GM23338 (cell line): ENCODE measurements at regions not wholly inside any gene's neighbourhood (a gene's known extent, or its start where the extent isn't known, plus 50 kb on each side); places are given as distances from the start of the nearest gene placed in this dataset.

ENCODE experiments used
- ATAC-seq: fragments of 200-7000 bp; cut with Tn5 transposase; 3 replicates; pipeline ENCODE4 v1.9.1; 2020
- DNase-seq: peaks from one replicate; pipeline ENCODE4 v3.0.0-alpha.2; 2015; ENCODE audit warnings: low spot score
- H2AFZ ChIP-seq: fragments of 200-600 bp; sonication (generic); 2 replicates; pipeline ENCODE4 v1.8.0; 2016; ENCODE audit warnings: antibody characterized with exemption, mild to moderate bottlenecking, moderate library complexity
- H3F3A ChIP-seq: fragments of 200-600 bp; sonication (generic); replicated peaks from 2 replicates; pipeline ENCODE4 v1.8.0; 2017; ENCODE audit warnings: antibody characterized with exemption, mixed run types, low read depth
- H3K27ac ChIP-seq: fragments of 200-600 bp; sonication (generic); 2 replicates; pipeline ENCODE4 v1.6.1; 2016; ENCODE audit warnings: low read depth
- H3K27me3 ChIP-seq: fragments of 200-600 bp; sonication (generic); 2 replicates; pipeline ENCODE4 v1.8.0; 2016; ENCODE audit warnings: mild to moderate bottlenecking, mixed run types, moderate library complexity; ENCODE audit not compliant: insufficient read depth
- H3K36me3 ChIP-seq: fragments of 200-600 bp; sonication (generic); 2 replicates; pipeline ENCODE4 v1.8.0; 2016; ENCODE audit warnings: mild to moderate bottlenecking; ENCODE audit not compliant: insufficient read depth
- H3K4me1 ChIP-seq: fragments of 200-600 bp; sonication (generic); 2 replicates; pipeline ENCODE4 v1.8.0; 2016; ENCODE audit warnings: mild to moderate bottlenecking, moderate library complexity; ENCODE audit not compliant: insufficient read depth
- H3K4me2 ChIP-seq: fragments of 200-600 bp; sonication (generic); 2 replicates; pipeline ENCODE4 v1.7.1; 2017; ENCODE audit warnings: mixed run types
- H3K4me3 ChIP-seq: fragments of 200-600 bp; sonication (generic); 2 replicates; pipeline ENCODE4 v1.6.1; 2016; ENCODE audit warnings: mixed run types
- H3K79me2 ChIP-seq: fragments of 200-600 bp; sonication (generic); replicated peaks from 2 replicates; pipeline ENCODE4 v1.8.0; 2017; ENCODE audit warnings: mild to moderate bottlenecking; ENCODE audit not compliant: insufficient read depth
- H3K9me2 ChIP-seq: fragments of 200-600 bp; sonication (generic); 2 replicates; pipeline ENCODE4 v1.8.0; 2017; ENCODE audit not compliant: insufficient read depth
- H4K20me1 ChIP-seq: fragments of 200-600 bp; sonication (generic); replicated peaks from 2 replicates; pipeline ENCODE4 v1.8.0; 2017; ENCODE audit warnings: mild to moderate bottlenecking; ENCODE audit not compliant: insufficient read depth
- H3K27ac Mint-ChIP-seq: 2 replicates; pipeline ENCODE4 v1.8.0; 2020; ENCODE audit warnings: inconsistent platforms, mild to moderate bottlenecking, moderate library complexity, mixed read lengths
- H3K27me3 Mint-ChIP-seq: 3 replicates; pipeline ENCODE4 v1.8.0; 2022; ENCODE audit warnings: low read depth, mild to moderate bottlenecking, moderate library complexity, mixed read lengths, inconsistent platforms; ENCODE audit not compliant: insufficient read depth, poor library complexity
- H3K36me3 Mint-ChIP-seq: 3 replicates; pipeline ENCODE4 v1.8.0; 2021; ENCODE audit warnings: low read depth, mild to moderate bottlenecking, inconsistent platforms, moderate library complexity, mixed read lengths
- H3K4me1 Mint-ChIP-seq: 3 replicates; pipeline ENCODE4 v1.8.0; 2020; ENCODE audit warnings: mild to moderate bottlenecking, inconsistent platforms, mixed read lengths
- H3K4me3 Mint-ChIP-seq: 3 replicates; pipeline ENCODE4 v1.8.0; 2021; ENCODE audit warnings: moderate library complexity, mild to moderate bottlenecking, inconsistent platforms, mixed read lengths
- H3K9me3 Mint-ChIP-seq: 3 replicates; pipeline ENCODE4 v1.8.0; 2020; ENCODE audit warnings: moderate library complexity, mild to moderate bottlenecking, inconsistent platforms, mixed read lengths
- CREB1 ChIP-seq: fragments of 250-450 bp; sonication (Bioruptor Pico); IDR thresholded peaks from 2 replicates; pipeline ENCODE4 v1.5.0; 2020; ENCODE audit warnings: low read depth, mild to moderate bottlenecking, moderate library complexity
- EZH2 ChIP-seq: fragments of 200-600 bp; sonication (generic); IDR thresholded peaks from one replicate; pipeline ENCODE4 v1.8.0; 2017; ENCODE audit warnings: antibody characterized with exemption, mild to moderate bottlenecking, low read depth; ENCODE audit not compliant: unreplicated experiment
- EZH2phosphoT487 ChIP-seq: fragments of 200-600 bp; sonication (generic); IDR thresholded peaks from one replicate; pipeline ENCODE4 v1.8.1; 2018; ENCODE audit warnings: antibody characterized with exemption; ENCODE audit not compliant: unreplicated experiment
- JUNB ChIP-seq: IDR thresholded peaks from one replicate; pipeline ENCODE4 v1.6.1; 2016; ENCODE audit warnings: antibody characterized with exemption; ENCODE audit not compliant: unreplicated experiment
- NANOG ChIP-seq: IDR thresholded peaks from 2 replicates; pipeline ENCODE4 v1.6.1; 2016; ENCODE audit warnings: antibody characterized with exemption, borderline replicate concordance
- POLR2AphosphoS5 ChIP-seq: IDR thresholded peaks from 2 replicates; pipeline ENCODE4 v1.6.1; 2016; ENCODE audit warnings: antibody characterized with exemption, low read depth
- STAT1 ChIP-seq: IDR thresholded peaks from one replicate; pipeline ENCODE4 v1.6.1; 2016; ENCODE audit warnings: antibody characterized with exemption; ENCODE audit not compliant: unreplicated experiment
- ZNF114 ChIP-seq: fragments of 250-450 bp; sonication (Bioruptor Pico); IDR thresholded peaks from 2 replicates; pipeline ENCODE4 v1.5.0; 2020; ENCODE audit warnings: mild to moderate bottlenecking, moderate library complexity
- ZNF331 ChIP-seq: fragments of 250-450 bp; sonication (Bioruptor Pico); IDR thresholded peaks from 2 replicates; pipeline ENCODE4 v1.5.0; 2020; ENCODE audit warnings: low read depth, mild to moderate bottlenecking, moderate library complexity
- TF ChIP-seq, protein P1 (sequence below): fragments of 250-450 bp; sonication (Bioruptor Pico); IDR thresholded peaks from 2 replicates; pipeline ENCODE4 v1.5.0; 2020; ENCODE audit warnings: mild to moderate bottlenecking, moderate library complexity
- TF ChIP-seq, protein P2 (sequence below): IDR thresholded peaks from 2 replicates; pipeline ENCODE4 v1.6.1; 2016; ENCODE audit warnings: antibody characterized with exemption
- TF ChIP-seq, protein P3 (sequence below), 2 experiments: fragments of 200-600 bp in 1 of 2; sonication (generic) in 1 of 2; conservative IDR thresholded peaks; 2 replicates each; pipeline versions ENCODE4 v1.5.1 to v1.6.1; 2016 to 2017; ENCODE audit warnings: antibody characterized with exemption in 2 of 2, low read depth in 2 of 2, mild to moderate bottlenecking in 2 of 2, moderate library complexity in 1 of 2
- TF ChIP-seq, protein P4 (sequence below): IDR thresholded peaks from one replicate; pipeline ENCODE4 v1.6.1; 2018; ENCODE audit warnings: antibody characterized with exemption; ENCODE audit not compliant: unreplicated experiment

DNA sequence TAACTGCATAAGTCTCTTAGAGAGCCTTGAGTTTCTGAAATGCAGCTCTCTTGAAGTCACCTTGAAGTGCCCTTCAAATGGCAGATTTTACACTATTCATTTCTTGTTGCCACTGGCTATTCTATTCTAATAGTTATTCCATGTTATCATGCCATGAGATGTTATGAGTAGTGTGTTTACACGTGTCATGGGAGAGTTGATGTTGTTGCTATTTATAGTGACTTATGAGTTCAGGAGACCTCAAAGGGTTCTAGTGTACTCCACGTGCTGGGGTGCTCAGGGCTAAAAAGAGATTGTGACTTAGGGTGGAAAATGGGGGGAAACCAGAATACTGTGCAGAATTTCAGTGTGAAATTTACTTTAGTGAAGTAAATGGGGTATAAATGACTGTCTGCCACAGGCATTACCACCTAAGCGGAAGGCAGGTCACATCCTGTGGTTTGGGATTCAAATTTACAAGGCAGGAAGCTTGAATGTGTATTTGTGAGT lies 77.1 kb upstream of the SLC4A4 start:
- H3K4me1 ChIP-seq: peaks cover 20% of the 10 kb centered on the region; the same call in 1 of the 2 replicates
- H3K27me3 ChIP-seq: no peaks in the 10 kb centered on the region
- no peaks in the 10 kb centered on the region for H3K79me2 ChIP-seq
- no peaks in the 10 kb centered on the region for H3K36me3 ChIP-seq
- no peak for TF ChIP-seq POLR2AphosphoS5
- TF ChIP-seq, protein P1, sequence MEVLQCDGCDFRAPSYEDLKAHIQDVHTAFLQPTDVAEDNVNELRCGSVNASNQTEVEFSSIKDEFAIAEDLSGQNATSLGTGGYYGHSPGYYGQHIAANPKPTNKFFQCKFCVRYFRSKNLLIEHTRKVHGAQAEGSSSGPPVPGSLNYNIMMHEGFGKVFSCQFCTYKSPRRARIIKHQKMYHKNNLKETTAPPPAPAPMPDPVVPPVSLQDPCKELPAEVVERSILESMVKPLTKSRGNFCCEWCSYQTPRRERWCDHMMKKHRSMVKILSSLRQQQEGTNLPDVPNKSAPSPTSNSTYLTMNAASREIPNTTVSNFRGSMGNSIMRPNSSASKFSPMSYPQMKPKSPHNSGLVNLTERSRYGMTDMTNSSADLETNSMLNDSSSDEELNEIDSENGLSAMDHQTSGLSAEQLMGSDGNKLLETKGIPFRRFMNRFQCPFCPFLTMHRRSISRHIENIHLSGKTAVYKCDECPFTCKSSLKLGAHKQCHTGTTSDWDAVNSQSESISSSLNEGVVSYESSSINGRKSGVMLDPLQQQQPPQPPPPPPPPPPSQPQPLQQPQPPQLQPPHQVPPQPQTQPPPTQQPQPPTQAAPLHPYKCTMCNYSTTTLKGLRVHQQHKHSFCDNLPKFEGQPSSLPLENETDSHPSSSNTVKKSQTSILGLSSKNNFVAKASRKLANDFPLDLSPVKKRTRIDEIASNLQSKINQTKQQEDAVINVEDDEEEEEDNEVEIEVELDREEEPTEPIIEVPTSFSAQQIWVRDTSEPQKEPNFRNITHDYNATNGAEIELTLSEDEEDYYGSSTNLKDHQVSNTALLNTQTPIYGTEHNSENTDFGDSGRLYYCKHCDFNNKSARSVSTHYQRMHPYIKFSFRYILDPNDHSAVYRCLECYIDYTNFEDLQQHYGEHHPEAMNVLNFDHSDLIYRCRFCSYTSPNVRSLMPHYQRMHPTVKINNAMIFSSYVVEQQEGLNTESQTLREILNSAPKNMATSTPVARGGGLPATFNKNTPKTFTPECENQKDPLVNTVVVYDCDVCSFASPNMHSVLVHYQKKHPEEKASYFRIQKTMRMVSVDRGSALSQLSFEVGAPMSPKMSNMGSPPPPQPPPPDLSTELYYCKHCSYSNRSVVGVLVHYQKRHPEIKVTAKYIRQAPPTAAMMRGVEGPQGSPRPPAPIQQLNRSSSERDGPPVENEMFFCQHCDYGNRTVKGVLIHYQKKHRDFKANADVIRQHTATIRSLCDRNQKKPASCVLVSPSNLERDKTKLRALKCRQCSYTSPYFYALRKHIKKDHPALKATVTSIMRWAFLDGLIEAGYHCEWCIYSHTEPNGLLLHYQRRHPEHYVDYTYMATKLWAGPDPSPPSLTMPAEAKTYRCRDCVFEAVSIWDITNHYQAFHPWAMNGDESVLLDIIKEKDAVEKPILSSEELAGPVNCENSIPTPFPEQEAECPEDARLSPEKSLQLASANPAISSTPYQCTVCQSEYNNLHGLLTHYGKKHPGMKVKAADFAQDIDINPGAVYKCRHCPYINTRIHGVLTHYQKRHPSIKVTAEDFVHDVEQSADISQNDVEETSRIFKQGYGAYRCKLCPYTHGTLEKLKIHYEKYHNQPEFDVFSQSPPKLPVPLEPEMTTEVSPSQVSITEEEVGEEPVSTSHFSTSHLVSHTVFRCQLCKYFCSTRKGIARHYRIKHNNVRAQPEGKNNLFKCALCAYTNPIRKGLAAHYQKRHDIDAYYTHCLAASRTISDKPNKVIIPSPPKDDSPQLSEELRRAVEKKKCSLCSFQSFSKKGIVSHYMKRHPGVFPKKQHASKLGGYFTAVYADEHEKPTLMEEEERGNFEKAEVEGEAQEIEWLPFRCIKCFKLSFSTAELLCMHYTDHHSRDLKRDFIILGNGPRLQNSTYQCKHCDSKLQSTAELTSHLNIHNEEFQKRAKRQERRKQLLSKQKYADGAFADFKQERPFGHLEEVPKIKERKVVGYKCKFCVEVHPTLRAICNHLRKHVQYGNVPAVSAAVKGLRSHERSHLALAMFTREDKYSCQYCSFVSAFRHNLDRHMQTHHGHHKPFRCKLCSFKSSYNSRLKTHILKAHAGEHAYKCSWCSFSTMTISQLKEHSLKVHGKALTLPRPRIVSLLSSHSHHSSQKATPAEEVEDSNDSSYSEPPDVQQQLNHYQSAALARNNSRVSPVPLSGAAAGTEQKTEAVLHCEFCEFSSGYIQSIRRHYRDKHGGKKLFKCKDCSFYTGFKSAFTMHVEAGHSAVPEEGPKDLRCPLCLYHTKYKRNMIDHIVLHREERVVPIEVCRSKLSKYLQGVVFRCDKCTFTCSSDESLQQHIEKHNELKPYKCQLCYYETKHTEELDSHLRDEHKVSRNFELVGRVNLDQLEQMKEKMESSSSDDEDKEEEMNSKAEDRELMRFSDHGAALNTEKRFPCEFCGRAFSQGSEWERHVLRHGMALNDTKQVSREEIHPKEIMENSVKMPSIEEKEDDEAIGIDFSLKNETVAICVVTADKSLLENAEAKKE (CRISPR knock-in tag): no peak
- TF ChIP-seq EZH2: no peak
- TF ChIP-seq, protein P2, sequence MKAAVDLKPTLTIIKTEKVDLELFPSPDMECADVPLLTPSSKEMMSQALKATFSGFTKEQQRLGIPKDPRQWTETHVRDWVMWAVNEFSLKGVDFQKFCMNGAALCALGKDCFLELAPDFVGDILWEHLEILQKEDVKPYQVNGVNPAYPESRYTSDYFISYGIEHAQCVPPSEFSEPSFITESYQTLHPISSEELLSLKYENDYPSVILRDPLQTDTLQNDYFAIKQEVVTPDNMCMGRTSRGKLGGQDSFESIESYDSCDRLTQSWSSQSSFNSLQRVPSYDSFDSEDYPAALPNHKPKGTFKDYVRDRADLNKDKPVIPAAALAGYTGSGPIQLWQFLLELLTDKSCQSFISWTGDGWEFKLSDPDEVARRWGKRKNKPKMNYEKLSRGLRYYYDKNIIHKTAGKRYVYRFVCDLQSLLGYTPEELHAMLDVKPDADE: no peak
- no peak for TF ChIP-seq ZNF331 (CRISPR knock-in tag)
- TF ChIP-seq EZH2phosphoT487: no peak
- no peak for TF ChIP-seq CREB1
- no peak for TF ChIP-seq JUNB
- TF ChIP-seq, protein P3, sequence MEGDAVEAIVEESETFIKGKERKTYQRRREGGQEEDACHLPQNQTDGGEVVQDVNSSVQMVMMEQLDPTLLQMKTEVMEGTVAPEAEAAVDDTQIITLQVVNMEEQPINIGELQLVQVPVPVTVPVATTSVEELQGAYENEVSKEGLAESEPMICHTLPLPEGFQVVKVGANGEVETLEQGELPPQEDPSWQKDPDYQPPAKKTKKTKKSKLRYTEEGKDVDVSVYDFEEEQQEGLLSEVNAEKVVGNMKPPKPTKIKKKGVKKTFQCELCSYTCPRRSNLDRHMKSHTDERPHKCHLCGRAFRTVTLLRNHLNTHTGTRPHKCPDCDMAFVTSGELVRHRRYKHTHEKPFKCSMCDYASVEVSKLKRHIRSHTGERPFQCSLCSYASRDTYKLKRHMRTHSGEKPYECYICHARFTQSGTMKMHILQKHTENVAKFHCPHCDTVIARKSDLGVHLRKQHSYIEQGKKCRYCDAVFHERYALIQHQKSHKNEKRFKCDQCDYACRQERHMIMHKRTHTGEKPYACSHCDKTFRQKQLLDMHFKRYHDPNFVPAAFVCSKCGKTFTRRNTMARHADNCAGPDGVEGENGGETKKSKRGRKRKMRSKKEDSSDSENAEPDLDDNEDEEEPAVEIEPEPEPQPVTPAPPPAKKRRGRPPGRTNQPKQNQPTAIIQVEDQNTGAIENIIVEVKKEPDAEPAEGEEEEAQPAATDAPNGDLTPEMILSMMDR (conservative IDR thresholded peaks at IDR 0.05; ENCODE audit: low read depth in 2 of 2): no peak
- no peak for TF ChIP-seq STAT1
- TF ChIP-seq, protein P4, sequence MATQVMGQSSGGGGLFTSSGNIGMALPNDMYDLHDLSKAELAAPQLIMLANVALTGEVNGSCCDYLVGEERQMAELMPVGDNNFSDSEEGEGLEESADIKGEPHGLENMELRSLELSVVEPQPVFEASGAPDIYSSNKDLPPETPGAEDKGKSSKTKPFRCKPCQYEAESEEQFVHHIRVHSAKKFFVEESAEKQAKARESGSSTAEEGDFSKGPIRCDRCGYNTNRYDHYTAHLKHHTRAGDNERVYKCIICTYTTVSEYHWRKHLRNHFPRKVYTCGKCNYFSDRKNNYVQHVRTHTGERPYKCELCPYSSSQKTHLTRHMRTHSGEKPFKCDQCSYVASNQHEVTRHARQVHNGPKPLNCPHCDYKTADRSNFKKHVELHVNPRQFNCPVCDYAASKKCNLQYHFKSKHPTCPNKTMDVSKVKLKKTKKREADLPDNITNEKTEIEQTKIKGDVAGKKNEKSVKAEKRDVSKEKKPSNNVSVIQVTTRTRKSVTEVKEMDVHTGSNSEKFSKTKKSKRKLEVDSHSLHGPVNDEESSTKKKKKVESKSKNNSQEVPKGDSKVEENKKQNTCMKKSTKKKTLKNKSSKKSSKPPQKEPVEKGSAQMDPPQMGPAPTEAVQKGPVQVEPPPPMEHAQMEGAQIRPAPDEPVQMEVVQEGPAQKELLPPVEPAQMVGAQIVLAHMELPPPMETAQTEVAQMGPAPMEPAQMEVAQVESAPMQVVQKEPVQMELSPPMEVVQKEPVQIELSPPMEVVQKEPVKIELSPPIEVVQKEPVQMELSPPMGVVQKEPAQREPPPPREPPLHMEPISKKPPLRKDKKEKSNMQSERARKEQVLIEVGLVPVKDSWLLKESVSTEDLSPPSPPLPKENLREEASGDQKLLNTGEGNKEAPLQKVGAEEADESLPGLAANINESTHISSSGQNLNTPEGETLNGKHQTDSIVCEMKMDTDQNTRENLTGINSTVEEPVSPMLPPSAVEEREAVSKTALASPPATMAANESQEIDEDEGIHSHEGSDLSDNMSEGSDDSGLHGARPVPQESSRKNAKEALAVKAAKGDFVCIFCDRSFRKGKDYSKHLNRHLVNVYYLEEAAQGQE: no peak
- no peak for TF ChIP-seq NANOG
- no peak for TF ChIP-seq ZNF114 (CRISPR knock-in tag)
- Mint-ChIP-seq H3K36me3 (no peaks in the 10 kb centered on the region), H3K27me3 (no peaks in the 10 kb centered on the region), H3K27ac (peak overlapping the region; percentile 13; the same call in 1 of the 2 replicates), H3K4me3 (no peak overlapping the region), H3K9me3 (no peaks in the 10 kb centered on the region), H3K4me1 (peaks cover 7% of the 10 kb centered on the region; the same call in 2 of the 3 replicates)
- H3F3A ChIP-seq: no peaks in the 10 kb centered on the region
- H3K27ac ChIP-seq: no peak overlapping the region
- no peaks in the 10 kb centered on the region for H3K9me2 ChIP-seq
- H4K20me1 ChIP-seq: no peaks in the 10 kb centered on the region
- DNase-seq: no peak
- H3K4me2 ChIP-seq: no peak overlapping the region
- 0 out of 2 replicates have a peak overlapping the region, but pooled peaks have one; percentile 63 for H2AFZ ChIP-seq
- no peak overlapping the region for H3K4me3 ChIP-seq
- no peak for ATAC-seq
